NT2/D1 (cell line): ENCODE measurements at regions not wholly inside any gene's neighbourhood (a gene's known extent, or its start where the extent isn't known, plus 50 kb on each side); places are given as distances from the start of the nearest gene placed in this dataset.

ENCODE experiments used
- SUZ12 ChIP-seq: IDR thresholded peaks from 2 replicates; pipeline ENCODE4 v1.6.1; 2011; ENCODE audit not compliant: insufficient read length, insufficient read depth; ENCODE audit errors: extremely low read depth
- YY1 ChIP-seq: IDR thresholded peaks from 2 replicates; pipeline ENCODE4 v1.6.1; 2011; ENCODE audit not compliant: insufficient read length, insufficient read depth
- ZNF274 ChIP-seq: IDR thresholded peaks from 2 replicates; pipeline ENCODE4 v1.6.1; 2011; ENCODE audit warnings: mild to moderate bottlenecking, low read depth, low read length

- TF ChIP-seq YY1: no peak
- no peak for TF ChIP-seq ZNF274
- no peak for TF ChIP-seq SUZ12
These were observed 614.3 kb downstream of the ISL1 start for GRCh38 chr5:51997500-51997899.
